ENCODE measurements at regions not wholly inside any gene's neighbourhood (a gene's known extent, or its start where the extent isn't known, plus 50 kb on each side); places are given as distances from the start of the nearest gene placed in this dataset.

DNA sequence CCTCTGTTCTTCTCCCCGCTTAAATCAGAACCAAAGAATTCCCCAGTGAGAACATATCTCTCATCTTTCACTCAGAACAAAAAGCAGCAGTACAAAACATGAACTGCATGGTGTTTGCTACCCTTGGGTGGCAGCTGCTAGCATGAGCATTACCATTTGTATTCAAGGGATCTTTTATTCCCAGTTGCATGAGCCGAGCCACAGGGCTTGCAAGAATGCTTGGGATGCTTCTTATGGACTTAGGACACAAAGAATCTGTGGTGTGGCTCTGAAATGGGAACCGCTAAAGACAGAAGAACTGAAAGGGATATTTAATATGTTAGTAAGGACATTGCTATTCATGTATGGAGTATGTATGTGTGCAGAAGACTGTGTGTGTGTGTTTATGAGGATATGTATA lies 190.6 kb downstream of the TMX1 start:
- Histone ChIP-seq H4K8ac (ENCODE audit: low read depth, low read length) (no peak overlapping the region), H3K18ac (ENCODE audit: low read length) (no peak overlapping the region), H3K27me3 (ENCODE audit: insufficient read depth, low read length, poor library complexity) (no peaks in the 10 kb centered on the region), H3K4me1 (ENCODE audit: control insufficient read depth, low read depth, low read length) (no peaks in the 10 kb centered on the region), H2BK15ac (replicated peaks; ENCODE audit: low read depth) (no peak overlapping the region), H3K56ac (ENCODE audit: low read length) (no peak overlapping the region), H3K23ac (ENCODE audit: low read length) (no peak overlapping the region), H2BK120ac (ENCODE audit: low read depth, low read length) (no peak overlapping the region), H3K79me2 (ENCODE audit: control insufficient read depth, insufficient read depth, low read length) (no peaks in the 10 kb centered on the region), H2BK5ac (ENCODE audit: low read length) (no peak overlapping the region), H3K27ac (ENCODE audit: low read depth, low read length) (no peak overlapping the region), H3K79me1 (ENCODE audit: low read length) (no peaks in the 10 kb centered on the region), H2AK5ac (ENCODE audit: low read length) (no peak overlapping the region), H3K4ac (ENCODE audit: low read depth, low read length) (no peak overlapping the region), H4K5ac (ENCODE audit: low read length) (no peak overlapping the region), H3K36me3 (ENCODE audit: control insufficient read depth, insufficient read depth, low read length) (no peaks in the 10 kb centered on the region), H3K4me3 (ENCODE audit: low read length) (no peak overlapping the region), H3K9ac (ENCODE audit: low read length) (no peak overlapping the region), H3K4me2 (ENCODE audit: low read length) (no peak overlapping the region)
- no CpG with 5 or more reads among the region's 3 CpGs for WGBS (ENCODE audit: extremely low coverage, insufficient coverage, low lambda C conversion rate)
- DNase-seq: no peak

DNA sequence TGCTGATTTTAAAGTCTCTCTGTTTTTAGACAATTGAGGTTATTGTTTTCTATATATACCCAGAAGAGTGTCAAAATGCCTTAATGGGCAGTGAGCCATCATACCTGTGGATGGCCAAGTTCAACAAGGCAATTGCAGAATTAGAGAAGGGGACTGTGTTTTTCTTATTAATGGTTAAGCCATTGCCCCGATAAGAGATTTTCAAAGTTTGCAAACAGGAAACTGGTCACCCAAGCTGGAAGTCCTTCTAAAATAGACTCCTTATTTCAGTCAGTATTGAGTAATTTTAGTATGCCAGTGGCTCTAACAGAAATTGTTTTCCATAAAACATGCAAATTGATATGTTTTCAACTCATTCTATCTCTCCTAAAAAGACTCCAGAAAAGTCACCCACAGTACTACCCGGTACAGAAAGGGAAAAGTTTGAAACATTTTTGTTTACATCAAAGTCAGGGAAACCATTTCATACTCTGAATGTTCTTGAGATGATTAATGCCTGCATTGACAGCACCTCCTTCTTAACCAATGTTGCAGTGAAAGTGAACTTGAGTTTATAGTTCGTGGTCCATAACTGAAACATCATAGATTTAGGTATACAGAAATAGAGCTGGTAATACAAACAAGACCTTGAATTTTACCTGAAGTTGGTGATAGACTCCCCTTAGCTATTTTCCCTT lies 191.1 kb downstream of the TMX1 start:
- H3K23ac ChIP-seq (ENCODE audit: low read length): no peak overlapping the region
- H2AK5ac ChIP-seq (ENCODE audit: low read length): no peak overlapping the region
- no peak overlapping the region for H3K18ac ChIP-seq (ENCODE audit: low read length)
- no peak overlapping the region for H2BK15ac ChIP-seq (replicated peaks; ENCODE audit: low read depth)
- no peak overlapping the region for H3K27ac ChIP-seq (ENCODE audit: low read depth, low read length)
- H3K4me2 ChIP-seq (ENCODE audit: low read length): no peak overlapping the region
- no CpG with 5 or more reads among the region's 3 CpGs for WGBS (ENCODE audit: extremely low coverage, insufficient coverage, low lambda C conversion rate)
- H4K5ac ChIP-seq (ENCODE audit: low read length): no peak overlapping the region
- no peak for DNase-seq
- H3K9ac ChIP-seq (ENCODE audit: low read length): no peak overlapping the region
- H3K79me1 ChIP-seq (ENCODE audit: low read length): no peaks in the 10 kb centered on the region
- H4K8ac ChIP-seq (ENCODE audit: low read depth, low read length): no peak overlapping the region
- H3K27me3 ChIP-seq (ENCODE audit: insufficient read depth, low read length, poor library complexity): no peaks in the 10 kb centered on the region
- H3K79me2 ChIP-seq (ENCODE audit: control insufficient read depth, insufficient read depth, low read length): no peaks in the 10 kb centered on the region
- no peaks in the 10 kb centered on the region for H3K36me3 ChIP-seq (ENCODE audit: control insufficient read depth, insufficient read depth, low read length)
- H3K4me3 ChIP-seq (ENCODE audit: low read length): no peak overlapping the region
- no peak overlapping the region for H2BK120ac ChIP-seq (ENCODE audit: low read depth, low read length)
- H2BK5ac ChIP-seq (ENCODE audit: low read length): no peak overlapping the region
- no peaks in the 10 kb centered on the region for H3K4me1 ChIP-seq (ENCODE audit: control insufficient read depth, low read depth, low read length)
- H3K56ac ChIP-seq (ENCODE audit: low read length): no peak overlapping the region
- H3K4ac ChIP-seq (ENCODE audit: low read depth, low read length): no peak overlapping the region

DNA sequence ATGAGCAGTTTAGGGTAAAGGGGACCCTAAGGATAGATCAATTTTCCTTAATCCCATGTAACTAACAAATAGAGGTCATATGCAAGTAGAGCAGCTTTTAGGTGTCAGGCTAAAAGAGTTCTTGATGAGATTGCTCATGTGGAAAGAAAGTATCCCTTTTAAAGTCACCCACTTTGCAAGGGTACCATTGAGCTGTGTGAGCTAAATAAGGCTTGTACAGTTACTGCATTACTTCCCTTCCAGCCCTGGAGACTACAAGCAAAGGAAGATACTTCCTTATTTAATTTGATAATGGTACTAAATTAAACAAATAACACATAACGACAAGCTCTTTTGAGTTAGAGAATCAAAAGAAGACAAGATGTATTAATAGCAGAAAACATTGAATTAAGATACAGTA lies 191.7 kb downstream of the TMX1 start:
- H3K4me2 ChIP-seq (ENCODE audit: low read length): no peak overlapping the region
- H3K27ac ChIP-seq (ENCODE audit: low read depth, low read length): no peak overlapping the region
- H3K23ac ChIP-seq (ENCODE audit: low read length): no peak overlapping the region

DNA sequence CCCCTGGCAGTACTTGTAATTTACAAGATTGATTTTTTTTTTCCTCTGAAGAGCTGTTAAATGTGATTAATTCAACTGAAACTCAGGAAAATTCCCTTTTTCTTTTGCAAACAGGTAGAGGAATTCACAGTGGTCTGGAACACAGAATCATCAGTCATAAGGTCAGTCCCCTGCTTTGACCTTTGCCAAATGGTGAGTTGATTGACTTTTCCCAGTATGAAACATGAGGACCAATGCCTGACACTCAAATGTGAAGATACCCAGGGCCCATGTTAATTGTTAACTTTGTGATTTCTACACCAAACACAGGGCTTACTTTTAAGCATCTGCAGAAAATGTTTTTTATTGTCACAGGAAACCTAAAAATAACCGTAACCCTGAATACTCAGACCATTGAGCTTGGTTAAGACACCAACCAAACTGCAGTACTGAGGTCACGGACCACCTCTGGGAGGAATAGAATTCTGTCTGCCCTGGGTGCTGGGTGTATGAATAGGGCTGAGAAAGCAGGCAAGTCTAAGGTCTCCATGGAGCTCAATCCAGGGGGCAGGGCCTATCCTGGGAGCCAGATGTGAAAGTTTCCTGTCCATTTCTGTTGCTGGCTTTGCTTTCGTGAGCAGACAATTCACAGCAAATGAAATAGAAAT lies 192.4 kb downstream of the TMX1 start:
- no peaks in the 10 kb centered on the region for H3K79me1 ChIP-seq (ENCODE audit: low read length)
- no peak for DNase-seq
- H3K9ac ChIP-seq (ENCODE audit: low read length): no peak overlapping the region
- no peaks in the 10 kb centered on the region for H3K36me3 ChIP-seq (ENCODE audit: control insufficient read depth, insufficient read depth, low read length)
- H3K4ac ChIP-seq (ENCODE audit: low read depth, low read length): no peak overlapping the region
- no peaks in the 10 kb centered on the region for H3K4me1 ChIP-seq (ENCODE audit: control insufficient read depth, low read depth, low read length)
- H3K56ac ChIP-seq (ENCODE audit: low read length): no peak overlapping the region
- H3K4me2 ChIP-seq (ENCODE audit: low read length): no peak overlapping the region
- no peak overlapping the region for H4K8ac ChIP-seq (ENCODE audit: low read depth, low read length)
- H3K27ac ChIP-seq (ENCODE audit: low read depth, low read length): no peak overlapping the region
- H3K4me3 ChIP-seq (ENCODE audit: low read length): no peak overlapping the region
- no peak overlapping the region for H3K23ac ChIP-seq (ENCODE audit: low read length)
- WGBS (ENCODE audit: extremely low coverage, insufficient coverage, low lambda C conversion rate): no CpG with 5 or more reads among the region's 3 CpGs
- H4K5ac ChIP-seq (ENCODE audit: low read length): no peak overlapping the region
- H3K79me2 ChIP-seq (ENCODE audit: control insufficient read depth, insufficient read depth, low read length): no peaks in the 10 kb centered on the region
- H2BK5ac ChIP-seq (ENCODE audit: low read length): no peak overlapping the region
- H2BK15ac ChIP-seq (replicated peaks; ENCODE audit: low read depth): no peak overlapping the region
- no peak overlapping the region for H3K18ac ChIP-seq (ENCODE audit: low read length)
- H2BK120ac ChIP-seq (ENCODE audit: low read depth, low read length): no peak overlapping the region
- no peak overlapping the region for H2AK5ac ChIP-seq (ENCODE audit: low read length)
- no peaks in the 10 kb centered on the region for H3K27me3 ChIP-seq (ENCODE audit: insufficient read depth, low read length, poor library complexity)

More for the DNA sequence above, 191.7 kb downstream of the TMX1 start:
- no peaks in the 10 kb centered on the region for H3K4me1 ChIP-seq (ENCODE audit: control insufficient read depth, low read depth, low read length)
- no peak overlapping the region for H4K5ac ChIP-seq (ENCODE audit: low read length)
- H3K36me3 ChIP-seq (ENCODE audit: control insufficient read depth, insufficient read depth, low read length): no peaks in the 10 kb centered on the region
- no CpG with 5 or more reads among the region's 1 CpG for WGBS (ENCODE audit: extremely low coverage, insufficient coverage, low lambda C conversion rate)
- no peak overlapping the region for H3K18ac ChIP-seq (ENCODE audit: low read length)
- H3K56ac ChIP-seq (ENCODE audit: low read length): no peak overlapping the region
- no peaks in the 10 kb centered on the region for H3K79me2 ChIP-seq (ENCODE audit: control insufficient read depth, insufficient read depth, low read length)
- H3K79me1 ChIP-seq (ENCODE audit: low read length): no peaks in the 10 kb centered on the region
- no peak overlapping the region for H3K9ac ChIP-seq (ENCODE audit: low read length)
- H4K8ac ChIP-seq (ENCODE audit: low read depth, low read length): no peak overlapping the region
- H2BK5ac ChIP-seq (ENCODE audit: low read length): no peak overlapping the region
- H2BK15ac ChIP-seq (replicated peaks; ENCODE audit: low read depth): no peak overlapping the region
- H3K4ac ChIP-seq (ENCODE audit: low read depth, low read length): no peak overlapping the region
- H2AK5ac ChIP-seq (ENCODE audit: low read length): no peak overlapping the region
- no peak for DNase-seq
- H3K4me3 ChIP-seq (ENCODE audit: low read length): no peak overlapping the region
- H3K27me3 ChIP-seq (ENCODE audit: insufficient read depth, low read length, poor library complexity): no peaks in the 10 kb centered on the region
- no peak overlapping the region for H2BK120ac ChIP-seq (ENCODE audit: low read depth, low read length)

DNA sequence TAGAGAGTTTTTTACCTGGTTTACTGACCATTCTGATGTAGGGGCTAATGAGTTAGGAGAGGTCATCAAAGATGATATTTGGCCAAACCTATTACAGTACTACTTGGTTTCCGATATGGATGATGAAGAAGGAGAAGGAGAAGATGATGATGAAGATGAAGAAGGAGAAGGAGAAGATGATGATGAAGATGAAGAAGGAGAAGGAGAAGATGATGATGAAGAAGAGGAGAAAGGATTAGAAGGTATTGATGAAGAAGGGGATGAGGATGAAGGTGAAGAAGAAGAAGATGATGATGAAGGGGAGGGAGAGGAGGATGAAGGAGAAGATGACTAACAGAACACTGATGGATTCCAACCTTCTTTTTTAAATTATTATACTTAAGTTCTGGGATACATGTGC lies 196.6 kb downstream of the TMX1 start:
- Histone ChIP-seq H3K4me1 (ENCODE audit: control insufficient read depth, low read depth, low read length) (peaks cover 7% of the 10 kb centered on the region), H3K4ac (ENCODE audit: low read depth, low read length) (no peak overlapping the region), H3K79me1 (ENCODE audit: low read length) (no peaks in the 10 kb centered on the region), H3K4me3 (ENCODE audit: low read length) (no peak overlapping the region), H3K9ac (ENCODE audit: low read length) (no peak overlapping the region), H3K27me3 (ENCODE audit: insufficient read depth, low read length, poor library complexity) (no peaks in the 10 kb centered on the region), H2BK15ac (replicated peaks; ENCODE audit: low read depth) (no peak overlapping the region), H3K27ac (ENCODE audit: low read depth, low read length) (no peak overlapping the region), H3K18ac (ENCODE audit: low read length) (no peak overlapping the region), H3K4me2 (ENCODE audit: low read length) (no peak overlapping the region), H3K23ac (ENCODE audit: low read length) (no peak overlapping the region), H2BK120ac (ENCODE audit: low read depth, low read length) (no peak overlapping the region), H3K36me3 (ENCODE audit: control insufficient read depth, insufficient read depth, low read length) (no peaks in the 10 kb centered on the region), H4K8ac (ENCODE audit: low read depth, low read length) (no peak overlapping the region), H3K79me2 (ENCODE audit: control insufficient read depth, insufficient read depth, low read length) (no peaks in the 10 kb centered on the region), H2BK5ac (ENCODE audit: low read length) (no peak overlapping the region), H2AK5ac (ENCODE audit: low read length) (no peak overlapping the region), H4K5ac (ENCODE audit: low read length) (no peak overlapping the region), H3K56ac (ENCODE audit: low read length) (no peak overlapping the region)
- no peak for DNase-seq
- WGBS (ENCODE audit: extremely low coverage, insufficient coverage, low lambda C conversion rate): 100% methylated on average over 1 of the region's 1 CpG

DNA sequence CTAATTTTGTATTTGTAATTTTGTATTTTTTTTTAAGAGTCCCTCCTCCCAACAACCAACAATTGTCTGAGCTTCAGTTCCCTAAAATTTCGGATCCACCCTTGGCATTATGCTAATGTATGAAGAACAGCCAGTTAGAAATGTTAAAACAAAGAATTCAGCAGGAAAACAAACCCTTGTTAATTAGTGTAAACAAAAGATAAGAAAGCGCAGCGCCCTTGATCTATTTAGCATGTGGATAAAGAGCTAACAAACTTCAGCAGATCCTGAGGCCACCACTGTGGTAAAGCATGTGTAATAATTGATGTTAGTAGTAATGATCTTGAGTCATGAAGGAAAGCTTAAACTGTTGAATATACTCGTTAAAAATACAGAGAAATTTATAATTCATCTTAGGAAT lies 199.8 kb downstream of the TMX1 start:
- H3K4me1 ChIP-seq (ENCODE audit: control insufficient read depth, low read depth, low read length): peaks cover 7% of the 10 kb centered on the region
- no peak overlapping the region for H3K18ac ChIP-seq (ENCODE audit: low read length)
- H4K5ac ChIP-seq (ENCODE audit: low read length): no peak overlapping the region
- H3K4me2 ChIP-seq (ENCODE audit: low read length): no peak overlapping the region
- H3K4ac ChIP-seq (ENCODE audit: low read depth, low read length): no peak overlapping the region
- H2BK5ac ChIP-seq (ENCODE audit: low read length): no peak overlapping the region
- H3K4me3 ChIP-seq (ENCODE audit: low read length): no peak overlapping the region
- WGBS (ENCODE audit: extremely low coverage, insufficient coverage, low lambda C conversion rate): no CpG with 5 or more reads among the region's 4 CpGs
- no peaks in the 10 kb centered on the region for H3K36me3 ChIP-seq (ENCODE audit: control insufficient read depth, insufficient read depth, low read length)
- no peaks in the 10 kb centered on the region for H3K79me2 ChIP-seq (ENCODE audit: control insufficient read depth, insufficient read depth, low read length)
- H3K27me3 ChIP-seq (ENCODE audit: insufficient read depth, low read length, poor library complexity): no peaks in the 10 kb centered on the region
- no peaks in the 10 kb centered on the region for H3K79me1 ChIP-seq (ENCODE audit: low read length)
- H2AK5ac ChIP-seq (ENCODE audit: low read length): no peak overlapping the region
- H3K23ac ChIP-seq (ENCODE audit: low read length): no peak overlapping the region
- DNase-seq: peak; percentile 74
- no peak overlapping the region for H3K9ac ChIP-seq (ENCODE audit: low read length)
- no peak overlapping the region for H4K8ac ChIP-seq (ENCODE audit: low read depth, low read length)
- no peak overlapping the region for H2BK15ac ChIP-seq (replicated peaks; ENCODE audit: low read depth)
- no peak overlapping the region for H3K27ac ChIP-seq (ENCODE audit: low read depth, low read length)
- H3K56ac ChIP-seq (ENCODE audit: low read length): no peak overlapping the region
- H2BK120ac ChIP-seq (ENCODE audit: low read depth, low read length): no peak overlapping the region
